ENCODE measurements at regions not wholly inside any gene's neighbourhood (a gene's known extent, or its start where the extent isn't known, plus 50 kb on each side); places are given as distances from the start of the nearest gene placed in this dataset.

DNA sequence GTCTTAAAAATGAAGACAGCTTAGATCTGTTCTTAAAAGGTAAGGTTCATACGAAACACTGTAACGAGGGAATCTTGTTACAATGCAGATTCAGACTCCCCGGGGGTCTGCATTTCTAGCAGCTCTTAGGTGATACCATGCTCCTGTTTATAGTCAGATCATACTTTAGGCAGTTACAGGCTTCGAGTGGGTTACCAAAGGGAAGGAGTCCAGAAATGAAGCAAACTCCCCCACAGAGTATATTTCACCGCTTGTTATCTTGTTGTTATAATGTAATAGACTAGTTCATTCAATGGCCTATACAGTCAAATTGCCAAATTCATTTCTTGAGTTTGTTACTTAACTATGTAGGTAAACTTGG lies 601.1 kb downstream of the USP25 start:
- BruUV-seq (replicated peaks), result no TSS peak
- Histone ChIP-seq H3K27me3 (replicated peaks; ENCODE audit: insufficient read depth, low read depth, low read length, poor library complexity) (no peaks in the 10 kb centered on the region), H3K36me3 (ENCODE audit: insufficient read depth, low read length, poor library complexity, severe bottlenecking) (no peaks in the 10 kb centered on the region), H3K9me3 (ENCODE audit: low read depth, low read length, poor library complexity, severe bottlenecking) (no peaks in the 10 kb centered on the region), H3K4me3 (ENCODE audit: low read depth, low read length, poor library complexity, severe bottlenecking) (no peak overlapping the region), H3K4me1 (ENCODE audit: insufficient read depth, low read length, poor library complexity, severe bottlenecking) (no peaks in the 10 kb centered on the region), H3K27ac (ENCODE audit: low read depth, low read length, poor library complexity, severe bottlenecking) (no peak overlapping the region)
- no peak for TF ChIP-seq EZH2 (IDR thresholded peaks at IDR 0.05; ENCODE audit: borderline replicate concordance, low read depth, low read length, poor library complexity, severe bottlenecking)
- no peak for TF ChIP-seq CTCF (conservative IDR thresholded peaks at IDR 0.05; ENCODE audit: low read depth, low read length)
- ChIA-PET POLR2A (ENCODE audit: low non-redundant PET) (interaction anchor here (0.7 kb wide), 1 partner anchor 835 kb away, joined by 4 read pairs; no protein-coding TSS in a partner anchor), CTCF (interaction anchor here (1.2 kb wide), 1 partner anchor 249 kb away, joined by 4 read pairs; no protein-coding TSS in a partner anchor)
- DNase-seq (ENCODE audit: low spot score), result no peak
- intact Hi-C loops (cut with micrococcal nuclease; ENCODE audit: unreplicated experiment), result loop anchor here (1.0 to 5.0 kb wide), 2 partner anchors 249 to 439 kb away; no protein-coding TSS in a partner anchor

- no peaks in the 10 kb centered on the region for H3K27me3 ChIP-seq (replicated peaks; ENCODE audit: insufficient read depth, low read depth, low read length, poor library complexity)
- CTCF ChIA-PET, result no interaction called here
- no TSS peak for BruUV-seq (replicated peaks)
- POLR2A ChIA-PET (ENCODE audit: low non-redundant PET), result interaction anchor here (0.7 kb wide), 1 partner anchor 921 kb away, joined by 3 read pairs; no protein-coding TSS in a partner anchor
- DNase-seq (ENCODE audit: low spot score), result no peak
- no peaks in the 10 kb centered on the region for H3K9me3 ChIP-seq (ENCODE audit: low read depth, low read length, poor library complexity, severe bottlenecking)
- TF ChIP-seq EZH2 (IDR thresholded peaks at IDR 0.05; ENCODE audit: borderline replicate concordance, low read depth, low read length, poor library complexity, severe bottlenecking) (no peak), CTCF (conservative IDR thresholded peaks at IDR 0.05; ENCODE audit: low read depth, low read length) (no peak)
- H3K4me3 ChIP-seq (ENCODE audit: low read depth, low read length, poor library complexity, severe bottlenecking), result no peak overlapping the region
- H3K36me3 ChIP-seq (ENCODE audit: insufficient read depth, low read length, poor library complexity, severe bottlenecking), result no peaks in the 10 kb centered on the region
- no peak overlapping the region for H3K27ac ChIP-seq (ENCODE audit: low read depth, low read length, poor library complexity, severe bottlenecking)
- H3K4me1 ChIP-seq (ENCODE audit: insufficient read depth, low read length, poor library complexity, severe bottlenecking), result no peaks in the 10 kb centered on the region
- intact Hi-C loops (cut with micrococcal nuclease; ENCODE audit: unreplicated experiment), result no loop called here
Observed at GRCh38 chr21:16337266-16337665, 607.5 kb downstream of the USP25 start.

GRCh38 chr21:16342932-16343331 lies 613.1 kb downstream of the USP25 start:
- DNase-seq (ENCODE audit: low spot score), result no peak
- TF ChIP-seq EZH2 (IDR thresholded peaks at IDR 0.05; ENCODE audit: borderline replicate concordance, low read depth, low read length, poor library complexity, severe bottlenecking) (no peak), CTCF (conservative IDR thresholded peaks at IDR 0.05; ENCODE audit: low read depth, low read length) (no peak)
- no peak overlapping the region for H3K4me3 ChIP-seq (ENCODE audit: low read depth, low read length, poor library complexity, severe bottlenecking)
- intact Hi-C loops (cut with micrococcal nuclease; ENCODE audit: unreplicated experiment), result no loop called here
- ChIA-PET POLR2A (ENCODE audit: low non-redundant PET) (no interaction called here), CTCF (no interaction called here)
- no peak overlapping the region for H3K27ac ChIP-seq (ENCODE audit: low read depth, low read length, poor library complexity, severe bottlenecking)
- H3K36me3 ChIP-seq (ENCODE audit: insufficient read depth, low read length, poor library complexity, severe bottlenecking), result no peaks in the 10 kb centered on the region
- no peaks in the 10 kb centered on the region for H3K27me3 ChIP-seq (replicated peaks; ENCODE audit: insufficient read depth, low read depth, low read length, poor library complexity)
- no peaks in the 10 kb centered on the region for H3K4me1 ChIP-seq (ENCODE audit: insufficient read depth, low read length, poor library complexity, severe bottlenecking)
- no TSS peak for BruUV-seq (replicated peaks)
- H3K9me3 ChIP-seq (ENCODE audit: low read depth, low read length, poor library complexity, severe bottlenecking), result no peaks in the 10 kb centered on the region

Data from A673 (cell line).